Psoas muscle (tissue), 7 donors: ENCODE measurements at regions not wholly inside any gene's neighbourhood (a gene's known extent, or its start where the extent isn't known, plus 50 kb on each side); places are given as distances from the start of the nearest gene placed in this dataset.

Source experiments
- ATAC-seq, 4 donors: fragments of 200-7000 bp; cut with Tn5 transposase; one replicate each; pipeline ENCODE4 v1.9.1; 2020; ENCODE audit warnings: moderate library complexity in 3 of 4, mild to moderate bottlenecking in 2 of 4
- DNase-seq, 2 donors: peaks; one replicate each; pipeline ENCODE4 v3.0.0-alpha.2; 2020
- H3K27ac ChIP-seq: fragments of 200-600 bp; one replicate; pipeline ENCODE4 v1.8.0; 2022
- H3K27me3 ChIP-seq, 3 donors: fragments of 200-600 bp in 1 of 3; one replicate each; pipeline versions ENCODE4 v1.6.1 to v1.8.0; 2013 to 2022; ENCODE audit warnings: low read length in 2 of 3, mild to moderate bottlenecking in 2 of 3, moderate library complexity in 1 of 3; ENCODE audit not compliant: insufficient read depth in 3 of 3
- H3K36me3 ChIP-seq, 2 donors: fragments of 200-600 bp in 1 of 2; one replicate each; pipeline versions ENCODE4 v1.6.1 to v1.8.0; 2013 to 2022; ENCODE audit warnings: low read depth in 1 of 2, mild to moderate bottlenecking in 1 of 2, moderate library complexity in 1 of 2; ENCODE audit not compliant: insufficient read depth in 1 of 2
- H3K4me1 ChIP-seq: fragments of 200-600 bp; one replicate; pipeline ENCODE4 v1.8.0; 2022
- H3K4me3 ChIP-seq: fragments of 200-600 bp; one replicate; pipeline ENCODE4 v1.8.0; 2022; ENCODE audit warnings: mild to moderate bottlenecking
- H3K9me3 ChIP-seq: fragments of 200-600 bp; one replicate; pipeline ENCODE4 v1.8.0; 2022
- WGBS, 3 donors: extraction: QIAGEN DNeasy Blood & Tissue Kit; methylation state at CpG; one replicate each; pipeline versions ENCODE4 v1.1.6 to v1.1.7; 2013; 5-methylcytosine and 5-hydroxymethylcytosine counted together
- intact Hi-C, 2 donors: fragments of 100-400 bp; cut with DNase I; formaldehyde crosslinking; loops; one replicate each; pipeline versions ENCODE4 v1.11.0 to v1.14.2; 2022
- TF ChIP-seq, protein P1 (sequence below): fragments of 200-600 bp; IDR thresholded peaks from one replicate; pipeline ENCODE4 v1.8.0; 2022; ENCODE audit warnings: antibody characterized with exemption
- donor health status: healthy with polysubstance abuse.
- donor health status: DM: no; HTN: no; CAD: no; lungs with moderate emphysema.
- donor health status: Bipolar disorder and iron deficiency.
- donor health status: healthy.
- donor health status: DM: yes; HTN: yes; CAD: no.
- donor health status: DM: no; HTN: no; CAD: no.
- donor health status: DM: yes; HTN: yes; CAD: no.

DNA sequence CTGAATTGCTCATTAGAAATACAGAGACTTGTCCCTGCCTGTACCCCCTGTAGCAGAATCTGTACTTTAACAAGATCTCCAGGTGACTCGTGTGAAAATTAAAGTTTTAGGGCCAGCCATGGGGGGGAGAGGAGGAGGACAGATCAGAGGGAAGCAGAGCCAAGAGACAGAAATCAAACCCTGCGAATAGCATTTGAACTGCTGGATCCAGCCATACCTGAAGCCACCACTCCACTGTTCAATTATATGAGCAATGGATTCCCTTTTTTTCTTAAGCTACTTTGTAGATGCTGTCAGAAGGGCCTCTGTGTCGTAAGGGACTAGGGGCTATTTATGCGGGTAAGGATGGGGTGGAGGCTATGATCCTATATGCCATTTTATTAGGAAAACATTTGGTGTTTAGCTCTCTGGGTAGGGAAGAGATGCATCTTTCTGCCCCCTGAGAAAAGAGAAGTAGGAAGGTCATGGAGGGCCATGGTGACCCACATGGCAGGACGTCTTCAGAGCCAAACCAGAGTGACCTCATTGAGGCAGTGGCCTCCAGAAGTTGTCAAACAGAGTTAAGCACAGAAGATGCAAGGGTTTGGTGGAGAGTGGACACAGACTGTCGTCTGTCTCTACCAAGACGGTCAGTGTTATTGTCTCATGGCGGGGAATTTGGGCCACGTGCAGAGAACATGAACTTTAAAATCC lies 203.9 kb downstream of the PHETA1 start:
- TF ChIP-seq, protein P1, sequence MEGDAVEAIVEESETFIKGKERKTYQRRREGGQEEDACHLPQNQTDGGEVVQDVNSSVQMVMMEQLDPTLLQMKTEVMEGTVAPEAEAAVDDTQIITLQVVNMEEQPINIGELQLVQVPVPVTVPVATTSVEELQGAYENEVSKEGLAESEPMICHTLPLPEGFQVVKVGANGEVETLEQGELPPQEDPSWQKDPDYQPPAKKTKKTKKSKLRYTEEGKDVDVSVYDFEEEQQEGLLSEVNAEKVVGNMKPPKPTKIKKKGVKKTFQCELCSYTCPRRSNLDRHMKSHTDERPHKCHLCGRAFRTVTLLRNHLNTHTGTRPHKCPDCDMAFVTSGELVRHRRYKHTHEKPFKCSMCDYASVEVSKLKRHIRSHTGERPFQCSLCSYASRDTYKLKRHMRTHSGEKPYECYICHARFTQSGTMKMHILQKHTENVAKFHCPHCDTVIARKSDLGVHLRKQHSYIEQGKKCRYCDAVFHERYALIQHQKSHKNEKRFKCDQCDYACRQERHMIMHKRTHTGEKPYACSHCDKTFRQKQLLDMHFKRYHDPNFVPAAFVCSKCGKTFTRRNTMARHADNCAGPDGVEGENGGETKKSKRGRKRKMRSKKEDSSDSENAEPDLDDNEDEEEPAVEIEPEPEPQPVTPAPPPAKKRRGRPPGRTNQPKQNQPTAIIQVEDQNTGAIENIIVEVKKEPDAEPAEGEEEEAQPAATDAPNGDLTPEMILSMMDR = no peak
- no peaks in the 10 kb centered on the region for H3K36me3 ChIP-seq
- no peak overlapping the region for H3K27ac ChIP-seq
- WGBS, 3 donors = 78 to 80% (median 78%) methylated on average over 9 of the region's 9 CpGs
- H3K9me3 ChIP-seq = no peaks in the 10 kb centered on the region
- H3K4me1 ChIP-seq = peaks cover 3% of the 10 kb centered on the region
- DNase-seq = no peak
- H3K4me3 ChIP-seq = no peak overlapping the region
- peaks cover 0 to 8% (median 7%) of the 10 kb centered on the region in 3 donors for H3K27me3 ChIP-seq
- intact Hi-C loops = no loop called here
- no peak for ATAC-seq

DNA sequence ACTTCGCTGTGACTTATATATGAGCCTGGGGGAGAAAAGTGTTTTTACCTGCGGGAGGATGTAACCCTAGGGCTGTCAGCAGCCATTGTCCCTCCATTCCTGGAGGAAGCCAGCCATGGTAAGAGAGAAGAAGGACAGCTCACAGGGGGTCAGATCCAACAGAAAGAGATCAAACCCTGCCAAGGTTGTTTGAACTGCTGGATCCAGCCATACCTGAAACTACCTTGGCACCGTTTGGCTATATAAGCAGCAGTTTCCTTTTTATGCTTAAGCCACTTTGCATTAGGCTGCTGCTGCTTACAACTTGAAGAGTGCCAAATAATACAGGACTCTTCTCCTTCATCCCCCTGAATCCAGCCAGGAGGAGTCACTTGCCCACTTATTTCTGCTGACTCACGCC lies 205.5 kb downstream of the PHETA1 start:
- Histone ChIP-seq H3K27me3 (peaks cover 0 to 14% (median 4%) of the 10 kb centered on the region in 3 donors), H3K27ac (no peak overlapping the region), H3K4me3 (no peak overlapping the region), H3K4me1 (peaks cover 3% of the 10 kb centered on the region), H3K9me3 (no peaks in the 10 kb centered on the region), H3K36me3 (no peaks in the 10 kb centered on the region)
- ATAC-seq (no peak), DNase-seq (no peak)
- intact Hi-C loops = no loop called here
- WGBS, 3 donors = 86 to 88% (median 87%) methylated on average over 4 of the region's 4 CpGs
- TF ChIP-seq, protein P1 = no peak

DNA sequence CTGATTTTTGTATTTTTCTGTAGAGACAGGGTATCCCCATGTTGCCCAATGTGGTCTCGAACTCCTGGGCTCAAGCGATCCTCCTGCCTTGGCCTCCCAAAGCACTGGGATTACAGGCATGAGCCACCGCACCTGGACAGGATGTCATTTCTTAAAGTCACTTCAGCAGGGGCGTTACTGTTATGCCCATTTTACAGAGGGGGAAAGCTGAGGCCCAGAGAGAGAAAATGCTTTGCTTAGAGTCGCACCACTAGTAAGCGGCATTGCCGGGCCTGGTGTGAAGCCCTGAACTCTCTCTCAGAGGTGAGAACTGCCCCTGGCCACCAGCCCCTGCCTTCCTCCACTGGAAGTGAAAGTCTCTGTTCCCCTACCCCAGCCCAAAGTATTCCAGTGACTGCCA lies 207.0 kb downstream of the PHETA1 start:
- H3K36me3 ChIP-seq = no peaks in the 10 kb centered on the region

DNA sequence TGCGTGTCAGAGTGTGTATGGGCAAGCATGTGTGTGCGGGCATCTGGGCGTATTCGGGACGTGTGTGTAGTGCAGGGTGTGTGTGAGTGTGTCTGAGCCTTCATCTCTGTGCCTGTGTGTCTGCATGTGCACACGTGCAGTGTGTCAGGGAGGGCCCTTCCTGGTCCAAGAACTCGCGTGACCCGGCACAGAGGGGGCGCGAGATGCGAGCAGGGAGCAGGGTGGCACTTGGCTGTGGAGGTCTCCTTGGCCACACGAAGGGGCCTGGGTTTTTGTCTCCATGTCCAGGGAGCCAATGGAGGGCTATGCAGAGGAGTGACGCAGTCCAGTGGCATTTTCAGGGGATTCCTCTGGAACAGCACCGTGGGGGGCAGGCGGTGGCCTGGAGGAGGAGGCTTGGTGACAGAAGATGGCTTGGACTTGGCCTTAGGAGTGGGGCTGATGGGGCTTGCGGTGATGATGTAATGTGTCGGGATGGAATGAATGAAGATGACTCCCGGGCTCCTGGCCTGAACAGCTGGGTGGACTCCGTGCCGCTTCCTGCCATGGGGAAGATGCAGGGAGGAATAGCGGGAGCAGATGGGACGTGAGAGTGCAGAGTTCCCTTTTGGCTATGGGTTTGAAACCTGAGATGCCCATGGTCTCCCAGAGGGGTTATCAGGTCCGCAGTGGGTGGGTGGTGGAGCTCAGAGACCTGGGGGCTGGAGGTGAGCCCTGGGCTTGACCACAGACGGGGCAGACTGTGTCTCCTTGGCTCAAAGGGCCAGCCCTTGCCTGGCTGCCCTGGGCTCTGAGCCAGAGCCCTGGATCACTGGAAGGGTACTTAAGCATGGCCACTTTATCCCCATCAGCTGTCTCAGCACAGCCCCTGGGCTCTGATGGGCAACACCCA lies 208.3 kb downstream of the PHETA1 start:
- ATAC-seq (no peak), DNase-seq (no peak)
- TF ChIP-seq, protein P1 = no peak
- Histone ChIP-seq H3K27me3 (peaks cover 0 to 21% (median 4%) of the 10 kb centered on the region in 3 donors), H3K27ac (no peak overlapping the region), H3K4me3 (no peak overlapping the region), H3K4me1 (no peaks in the 10 kb centered on the region), H3K36me3 (no peaks in the 10 kb centered on the region), H3K9me3 (no peaks in the 10 kb centered on the region)
- WGBS, 3 donors = 32 to 43% (median 35%) methylated on average over 24 to 25 of the region's 25 CpGs
- intact Hi-C loops = no loop called here

More for the DNA sequence above, 207.0 kb downstream of the PHETA1 start:
- Histone ChIP-seq H3K9me3 (no peaks in the 10 kb centered on the region), H3K27ac (no peak overlapping the region), H3K4me3 (no peak overlapping the region), H3K4me1 (peaks cover 2% of the 10 kb centered on the region), H3K27me3 (peaks cover 0 to 14% (median 4%) of the 10 kb centered on the region in 3 donors)
- 92 to 96% (median 92%) methylated on average over 7 of the region's 7 CpGs for whole genome bisulfite sequencing, 3 donors
- intact Hi-C loops = no loop called here
- DNase-seq = no peak
- ATAC-seq = no peak
- TF ChIP-seq, protein P1 = no peak
